ENCODE measurements at regions not wholly inside any gene's neighbourhood (a gene's known extent, or its start where the extent isn't known, plus 50 kb on each side); places are given as distances from the start of the nearest gene placed in this dataset.
A peak's percentile ranks its signal among the peaks of the same experiment; 100 is the strongest.
"Not testable (repeated sequence)": the region's sequence is repeated elsewhere in the genome, so short reads cannot be mapped to it uniquely, and the experiment has no call there.

DNA sequence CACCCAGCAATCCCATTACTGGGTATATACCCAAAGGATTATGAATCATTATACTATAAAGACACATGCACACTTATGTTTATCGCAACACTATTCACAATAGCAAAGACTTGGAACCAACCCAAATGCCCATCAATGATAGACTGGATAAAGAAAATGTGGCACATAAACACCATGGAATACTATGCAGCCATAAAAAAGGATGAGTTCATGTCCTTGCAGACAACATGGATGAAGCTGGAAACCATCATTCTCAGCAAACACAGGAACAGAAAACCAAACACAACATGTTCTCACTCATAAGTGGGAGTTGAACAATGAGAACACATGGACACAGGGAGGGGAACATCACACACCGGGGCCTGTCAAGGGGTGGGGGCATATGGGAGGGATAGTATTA, 169.1 kb upstream of the RBBP8 start:
- H2BK120ac ChIP-seq (ENCODE audit: insufficient read depth, low read length, poor library complexity); H4K8ac ChIP-seq (ENCODE audit: low read depth, low read length); H2BK5ac ChIP-seq (ENCODE audit: low read depth, low read length, poor library complexity); H2BK12ac ChIP-seq (ENCODE audit: low read length); H4K91ac ChIP-seq (ENCODE audit: low read depth, low read length); H3K36me3 ChIP-seq (ENCODE audit: control insufficient read depth in 1 of 2, insufficient read depth in 2 of 2, low read length in 2 of 2); H3K4me2 ChIP-seq (ENCODE audit: low read length); H3K79me1 ChIP-seq (ENCODE audit: low read length); H4K12ac ChIP-seq (ENCODE audit: low read depth, low read length); H3K9ac ChIP-seq (ENCODE audit: low read length); H3K4me1 ChIP-seq (ENCODE audit: control insufficient read depth in 1 of 2, insufficient read depth in 2 of 2, low read length in 2 of 2); DNase-seq; H3K27ac ChIP-seq (ENCODE audit: low read depth, low read length); H3K4ac ChIP-seq (ENCODE audit: low read depth, low read length); H3K9me3 ChIP-seq (ENCODE audit: insufficient read depth, low read depth, low read length); H3K14ac ChIP-seq (ENCODE audit: low read length); H3K18ac ChIP-seq (ENCODE audit: low read length); H2AFZ ChIP-seq (ENCODE audit: insufficient read depth, low read length, poor library complexity); H3K79me2 ChIP-seq (ENCODE audit: control insufficient read depth, insufficient read depth, low read length, poor library complexity); H3K23ac ChIP-seq (ENCODE audit: low read length); H2AK5ac ChIP-seq (ENCODE audit: low read length); H3K27me3 ChIP-seq (ENCODE audit: insufficient read depth, low read length); H3K4me3 ChIP-seq (ENCODE audit: low read depth, low read length): not testable (repeated sequence)
- WGBS (ENCODE audit: extremely low coverage, insufficient coverage, insufficient read length), result no CpG with 5 or more reads among the region's 2 CpGs

DNA sequence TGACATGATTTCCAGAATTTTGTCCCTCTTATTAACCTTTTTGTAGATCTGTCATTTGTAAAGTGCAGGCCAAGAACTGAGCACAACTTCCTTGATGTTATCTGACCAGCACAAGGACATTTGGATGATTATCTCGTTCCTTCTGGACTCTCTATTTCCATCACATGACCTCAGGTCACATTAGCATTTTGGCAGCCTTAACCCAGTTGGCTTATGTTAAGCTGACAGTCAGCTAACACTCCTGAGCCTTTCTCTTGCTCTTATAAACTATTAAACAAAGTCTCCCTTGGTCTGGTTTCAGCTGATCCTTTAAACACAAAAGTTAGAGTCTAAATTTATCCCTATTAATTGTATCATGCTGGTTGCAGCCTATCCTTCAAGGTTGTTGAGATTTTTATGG, 167.2 kb upstream of the RBBP8 start:
- Histone ChIP-seq H3K4me1 (ENCODE audit: control insufficient read depth in 1 of 2, insufficient read depth in 2 of 2, low read length in 2 of 2) (no peaks in the 10 kb centered on the region), H4K8ac (ENCODE audit: low read depth, low read length) (no peak overlapping the region), H3K23ac (ENCODE audit: low read length) (no peak overlapping the region), H3K27me3 (ENCODE audit: insufficient read depth, low read length) (no peaks in the 10 kb centered on the region), H2BK12ac (ENCODE audit: low read length) (no peak overlapping the region), H3K4me2 (ENCODE audit: low read length) (no peak overlapping the region), H3K9ac (ENCODE audit: low read length) (no peak overlapping the region), H2BK120ac (ENCODE audit: insufficient read depth, low read length, poor library complexity) (no peak overlapping the region), H2BK5ac (ENCODE audit: low read depth, low read length, poor library complexity) (no peak overlapping the region), H4K12ac (ENCODE audit: low read depth, low read length) (no peak overlapping the region), H2AFZ (ENCODE audit: insufficient read depth, low read length, poor library complexity) (no peak overlapping the region), H3K14ac (ENCODE audit: low read length) (no peak overlapping the region), H2AK5ac (ENCODE audit: low read length) (no peak overlapping the region), H3K27ac (ENCODE audit: low read depth, low read length) (no peak overlapping the region), H3K4ac (ENCODE audit: low read depth, low read length) (no peak overlapping the region), H3K18ac (ENCODE audit: low read length) (no peak overlapping the region), H3K4me3 (ENCODE audit: low read depth, low read length) (no peak overlapping the region), H3K79me2 (ENCODE audit: control insufficient read depth, insufficient read depth, low read length, poor library complexity) (no peaks in the 10 kb centered on the region), H3K36me3 (ENCODE audit: control insufficient read depth in 1 of 2, insufficient read depth in 2 of 2, low read length in 2 of 2) (no peaks in the 10 kb centered on the region), H4K91ac (ENCODE audit: low read depth, low read length) (no peak overlapping the region), H3K79me1 (ENCODE audit: low read length) (no peaks in the 10 kb centered on the region), H3K9me3 (ENCODE audit: insufficient read depth, low read depth, low read length) (no peaks in the 10 kb centered on the region)
- WGBS (ENCODE audit: extremely low coverage, insufficient coverage, insufficient read length), result no CpG with 5 or more reads among the region's 1 CpG
- no peak for DNase-seq

DNA sequence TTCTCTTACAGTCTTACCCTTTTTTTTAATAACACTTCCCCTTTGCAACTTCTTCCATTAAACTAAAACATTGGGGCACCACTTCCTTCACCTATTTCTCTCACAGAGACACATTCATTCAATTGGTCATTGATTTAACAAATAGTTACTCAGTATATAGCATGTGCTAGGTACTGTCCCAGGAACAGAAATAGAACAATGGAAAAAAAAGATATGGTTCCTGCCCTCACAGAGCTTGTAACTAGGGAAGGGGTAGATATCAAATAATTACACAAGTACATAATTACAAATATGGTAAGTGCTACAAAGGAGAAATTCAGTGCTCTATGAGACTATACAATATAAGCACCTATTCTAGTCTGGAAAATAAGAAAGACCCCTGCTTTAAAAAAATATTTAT, 165.5 kb upstream of the RBBP8 start:
- H3K27me3 ChIP-seq (ENCODE audit: insufficient read depth, low read length), result no peaks in the 10 kb centered on the region
- no peak overlapping the region for H3K14ac ChIP-seq (ENCODE audit: low read length)
- H3K79me2 ChIP-seq (ENCODE audit: control insufficient read depth, insufficient read depth, low read length, poor library complexity), result no peaks in the 10 kb centered on the region
- H3K4me1 ChIP-seq (ENCODE audit: control insufficient read depth in 1 of 2, insufficient read depth in 2 of 2, low read length in 2 of 2), result no peaks in the 10 kb centered on the region
- H3K9ac ChIP-seq (ENCODE audit: low read length), result no peak overlapping the region
- DNase-seq, result no peak
- H4K8ac ChIP-seq (ENCODE audit: low read depth, low read length), result no peak overlapping the region
- no peak overlapping the region for H3K23ac ChIP-seq (ENCODE audit: low read length)
- H2AFZ ChIP-seq (ENCODE audit: insufficient read depth, low read length, poor library complexity), result no peak overlapping the region
- no peak overlapping the region for H4K91ac ChIP-seq (ENCODE audit: low read depth, low read length)
- no peak overlapping the region for H3K4ac ChIP-seq (ENCODE audit: low read depth, low read length)
- H3K4me3 ChIP-seq (ENCODE audit: low read depth, low read length), result no peak overlapping the region
- no peak overlapping the region for H3K4me2 ChIP-seq (ENCODE audit: low read length)
- no peak overlapping the region for H3K18ac ChIP-seq (ENCODE audit: low read length)
- no peak overlapping the region for H2BK120ac ChIP-seq (ENCODE audit: insufficient read depth, low read length, poor library complexity)
- no peak overlapping the region for H4K12ac ChIP-seq (ENCODE audit: low read depth, low read length)
- H3K79me1 ChIP-seq (ENCODE audit: low read length), result no peaks in the 10 kb centered on the region
- H2BK5ac ChIP-seq (ENCODE audit: low read depth, low read length, poor library complexity), result no peak overlapping the region
- no peak overlapping the region for H3K27ac ChIP-seq (ENCODE audit: low read depth, low read length)
- H2BK12ac ChIP-seq (ENCODE audit: low read length), result no peak overlapping the region
- no peaks in the 10 kb centered on the region for H3K36me3 ChIP-seq (ENCODE audit: control insufficient read depth in 1 of 2, insufficient read depth in 2 of 2, low read length in 2 of 2)
- no peak overlapping the region for H2AK5ac ChIP-seq (ENCODE audit: low read length)
- H3K9me3 ChIP-seq (ENCODE audit: insufficient read depth, low read depth, low read length), result no peaks in the 10 kb centered on the region

DNA sequence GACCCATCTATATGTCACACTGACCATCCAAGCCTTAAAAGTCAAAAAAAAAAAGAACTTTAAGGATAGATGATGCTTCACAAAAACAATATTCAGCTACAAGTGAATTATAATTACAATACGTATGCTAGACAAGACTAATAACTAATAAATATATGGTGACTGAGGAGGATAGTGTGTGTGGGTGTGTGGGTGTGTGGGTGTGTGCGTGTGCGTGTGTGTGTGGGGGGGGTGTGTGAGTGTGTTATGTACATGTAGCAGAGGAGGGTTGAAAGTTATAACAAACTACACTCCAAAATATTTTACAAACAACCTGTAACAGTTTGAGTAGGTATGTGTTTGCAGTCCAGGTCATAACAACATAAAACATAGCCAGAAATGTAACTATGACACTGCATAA, 159.2 kb upstream of the RBBP8 start:
- no peak overlapping the region for H4K8ac ChIP-seq (ENCODE audit: low read depth, low read length)
- no peak overlapping the region for H3K9ac ChIP-seq (ENCODE audit: low read length)
- H2AK5ac ChIP-seq (ENCODE audit: low read length), result no peak overlapping the region
- H3K23ac ChIP-seq (ENCODE audit: low read length), result no peak overlapping the region
- no peak overlapping the region for H2AFZ ChIP-seq (ENCODE audit: insufficient read depth, low read length, poor library complexity)
- no peaks in the 10 kb centered on the region for H3K27me3 ChIP-seq (ENCODE audit: insufficient read depth, low read length)
- H3K4me1 ChIP-seq (ENCODE audit: control insufficient read depth in 1 of 2, insufficient read depth in 2 of 2, low read length in 2 of 2), result no peaks in the 10 kb centered on the region
- H3K79me1 ChIP-seq (ENCODE audit: low read length), result no peaks in the 10 kb centered on the region
- no peaks in the 10 kb centered on the region for H3K79me2 ChIP-seq (ENCODE audit: control insufficient read depth, insufficient read depth, low read length, poor library complexity)
- H2BK12ac ChIP-seq (ENCODE audit: low read length), result no peak overlapping the region
- H3K27ac ChIP-seq (ENCODE audit: low read depth, low read length), result no peak overlapping the region
- H3K4ac ChIP-seq (ENCODE audit: low read depth, low read length), result no peak overlapping the region
- H3K36me3 ChIP-seq (ENCODE audit: control insufficient read depth in 1 of 2, insufficient read depth in 2 of 2, low read length in 2 of 2), result no peaks in the 10 kb centered on the region
- no peak for DNase-seq
- no peak overlapping the region for H2BK5ac ChIP-seq (ENCODE audit: low read depth, low read length, poor library complexity)
- H3K18ac ChIP-seq (ENCODE audit: low read length), result no peak overlapping the region
- H4K12ac ChIP-seq (ENCODE audit: low read depth, low read length), result no peak overlapping the region
- no peak overlapping the region for H3K14ac ChIP-seq (ENCODE audit: low read length)
- no peak overlapping the region for H3K4me2 ChIP-seq (ENCODE audit: low read length)
- no CpG with 5 or more reads among the region's 3 CpGs for WGBS (ENCODE audit: extremely low coverage, insufficient coverage, insufficient read length)
- no peak overlapping the region for H4K91ac ChIP-seq (ENCODE audit: low read depth, low read length)
- no peaks in the 10 kb centered on the region for H3K9me3 ChIP-seq (ENCODE audit: insufficient read depth, low read depth, low read length)
- H3K4me3 ChIP-seq (ENCODE audit: low read depth, low read length), result no peak overlapping the region
- H2BK120ac ChIP-seq (ENCODE audit: insufficient read depth, low read length, poor library complexity), result no peak overlapping the region

DNA sequence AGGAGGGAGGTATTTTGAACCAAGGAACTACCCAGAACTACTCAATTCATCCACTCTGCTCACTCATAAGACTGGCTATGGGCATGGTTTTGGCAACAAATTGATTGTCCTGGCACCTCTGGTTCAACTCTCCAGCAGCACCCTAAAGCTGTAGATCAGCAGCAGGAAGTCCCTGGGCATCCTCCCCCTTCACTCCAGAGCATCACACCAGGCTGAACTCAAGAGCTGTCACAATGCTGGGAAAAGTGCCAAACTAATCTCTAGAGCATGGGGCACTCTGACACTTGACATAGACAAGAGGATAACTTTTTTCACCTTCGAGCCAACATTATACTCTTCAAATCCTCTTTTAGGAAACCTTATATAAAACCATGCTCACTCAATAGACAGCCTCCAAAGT, 154.1 kb upstream of the RBBP8 start:
- Histone ChIP-seq H4K12ac (ENCODE audit: low read depth, low read length) (no peak overlapping the region), H3K4ac (ENCODE audit: low read depth, low read length) (no peak overlapping the region), H3K23ac (ENCODE audit: low read length) (peak overlapping the region; percentile 54), H3K36me3 (ENCODE audit: control insufficient read depth in 1 of 2, insufficient read depth in 2 of 2, low read length in 2 of 2) (no peaks in the 10 kb centered on the region), H2BK12ac (ENCODE audit: low read length) (no peak overlapping the region), H3K79me2 (ENCODE audit: control insufficient read depth, insufficient read depth, low read length, poor library complexity) (no peaks in the 10 kb centered on the region), H3K18ac (ENCODE audit: low read length) (no peak overlapping the region), H3K9ac (ENCODE audit: low read length) (no peak overlapping the region), H3K4me1 (ENCODE audit: control insufficient read depth in 1 of 2, insufficient read depth in 2 of 2, low read length in 2 of 2) (peaks cover 3 to 7% of the 10 kb centered on the region in 2 experiments), H3K79me1 (ENCODE audit: low read length) (no peaks in the 10 kb centered on the region), H3K14ac (ENCODE audit: low read length) (no peak overlapping the region), H3K4me2 (ENCODE audit: low read length) (no peak overlapping the region), H4K8ac (ENCODE audit: low read depth, low read length) (no peak overlapping the region), H3K4me3 (ENCODE audit: low read depth, low read length) (no peak overlapping the region), H3K9me3 (ENCODE audit: insufficient read depth, low read depth, low read length) (no peaks in the 10 kb centered on the region), H2BK120ac (ENCODE audit: insufficient read depth, low read length, poor library complexity) (no peak overlapping the region), H2BK5ac (ENCODE audit: low read depth, low read length, poor library complexity) (no peak overlapping the region), H3K27me3 (ENCODE audit: insufficient read depth, low read length) (no peaks in the 10 kb centered on the region), H4K91ac (ENCODE audit: low read depth, low read length) (no peak overlapping the region), H2AFZ (ENCODE audit: insufficient read depth, low read length, poor library complexity) (no peak overlapping the region), H3K27ac (ENCODE audit: low read depth, low read length) (no peak overlapping the region), H2AK5ac (ENCODE audit: low read length) (no peak overlapping the region)
- no peak for DNase-seq
- WGBS (ENCODE audit: extremely low coverage, insufficient coverage, insufficient read length), result no CpG with 5 or more reads among the region's 1 CpG

All from trophoblast cell (in vitro differentiated cells and primary cell).